Astrocyte (in vitro differentiated cells and primary cell): ENCODE measurements at regions not wholly inside any gene's neighbourhood (a gene's known extent, or its start where the extent isn't known, plus 50 kb on each side); places are given as distances from the start of the nearest gene placed in this dataset.

Experiments used
- DNase-seq: peaks from one replicate; pipeline ENCODE4 v3.0.0-alpha.2; 2010; ENCODE audit warnings: low read depth
- FAIRE-seq: peaks from 2 replicates; lab custom pipeline; 2011; peaks lifted over from hg19 to GRCh38; lab: Jason Lieb, UNC
- H2AFZ ChIP-seq: 2 replicates; pipeline ENCODE4 v1.6.0; 2012; ENCODE audit warnings: low read depth, low read length, inconsistent platforms
- H3K27ac ChIP-seq: 2 replicates; pipeline ENCODE4 v1.5.1; 2011; ENCODE audit warnings: low read depth, low read length, inconsistent platforms
- H3K27me3 ChIP-seq: 2 replicates; pipeline ENCODE4 v1.6.0; 2011; ENCODE audit warnings: low read length, inconsistent platforms; ENCODE audit not compliant: insufficient read depth
- H3K36me3 ChIP-seq: 2 replicates; pipeline ENCODE4 v1.5.1; 2011; ENCODE audit warnings: low read length, inconsistent platforms; ENCODE audit not compliant: insufficient read depth
- H3K4me1 ChIP-seq: 2 replicates; pipeline ENCODE4 v1.5.1; 2011; ENCODE audit warnings: low read length, inconsistent platforms; ENCODE audit not compliant: insufficient read depth
- H3K4me2 ChIP-seq: 2 replicates; pipeline ENCODE4 v1.6.0; 2012; ENCODE audit warnings: low read length, inconsistent platforms
- H3K4me3 ChIP-seq: 2 replicates; pipeline ENCODE4 v1.5.1; 2011; ENCODE audit warnings: low read depth, mild to moderate bottlenecking, low read length, inconsistent platforms; ENCODE audit not compliant: insufficient read depth
- H3K79me2 ChIP-seq: 2 replicates; pipeline ENCODE4 v1.6.0; 2012; ENCODE audit warnings: mild to moderate bottlenecking, low read length, inconsistent platforms; ENCODE audit not compliant: insufficient read depth
- H3K9ac ChIP-seq: 2 replicates; pipeline ENCODE4 v1.6.0; 2012; ENCODE audit warnings: mild to moderate bottlenecking, low read length, inconsistent platforms
- H3K9me3 ChIP-seq: 2 replicates; pipeline ENCODE4 v1.5.1; 2012; ENCODE audit warnings: low read depth, mild to moderate bottlenecking, low read length, inconsistent platforms; ENCODE audit not compliant: insufficient read depth
- H4K20me1 ChIP-seq: 2 replicates; pipeline ENCODE4 v1.6.0; 2012; ENCODE audit warnings: low read length, inconsistent platforms; ENCODE audit not compliant: insufficient read depth
- H3K27ac Mint-ChIP-seq: one replicate; pipeline ENCODE4 v1.8.0; 2021; ENCODE audit warnings: mild to moderate bottlenecking, mixed read lengths; ENCODE audit not compliant: unreplicated experiment
- H3K27me3 Mint-ChIP-seq: one replicate; pipeline ENCODE4 v1.8.0; 2021; ENCODE audit warnings: low read depth, mixed read lengths; ENCODE audit not compliant: unreplicated experiment
- H3K36me3 Mint-ChIP-seq: one replicate; pipeline ENCODE4 v1.8.0; 2021; ENCODE audit warnings: low read depth, mixed read lengths; ENCODE audit not compliant: unreplicated experiment
- H3K4me1 Mint-ChIP-seq: one replicate; pipeline ENCODE4 v1.8.0; 2021; ENCODE audit warnings: low read depth, mixed read lengths; ENCODE audit not compliant: unreplicated experiment
- H3K4me3 Mint-ChIP-seq: one replicate; pipeline ENCODE4 v1.8.0; 2021; ENCODE audit warnings: mild to moderate bottlenecking, moderate library complexity, mixed read lengths; ENCODE audit not compliant: unreplicated experiment
- H3K9me3 Mint-ChIP-seq: one replicate; pipeline ENCODE4 v1.8.0; 2021; ENCODE audit warnings: mild to moderate bottlenecking, mixed read lengths; ENCODE audit not compliant: unreplicated experiment
- CTCF ChIP-seq: IDR thresholded peaks from 2 replicates; pipeline ENCODE4 v1.5.1; 2011; ENCODE audit warnings: low read depth, mild to moderate bottlenecking, inconsistent platforms, low read length, moderate library complexity; ENCODE audit not compliant: insufficient read depth
- EZH2 ChIP-seq: IDR thresholded peaks from 2 replicates; pipeline ENCODE4 v1.6.1; 2012; ENCODE audit warnings: mild to moderate bottlenecking, low read length, inconsistent platforms; ENCODE audit not compliant: insufficient read depth

- Histone ChIP-seq H3K9ac (no peak overlapping the region), H3K36me3 (no peaks in the 10 kb centered on the region), H3K79me2 (no peaks in the 10 kb centered on the region), H3K27ac (no peak overlapping the region), H2AFZ (no peak overlapping the region), H4K20me1 (no peaks in the 10 kb centered on the region), H3K4me1 (peaks cover 31% of the 10 kb centered on the region), H3K27me3 (no peaks in the 10 kb centered on the region), H3K4me3 (no peak overlapping the region), H3K9me3 (no peaks in the 10 kb centered on the region), H3K4me2 (no peak overlapping the region)
- DNase-seq (peak; percentile 36), FAIRE-seq (peak; percentile 23)
- TF ChIP-seq EZH2 (no peak), CTCF (no peak)
- H3K27me3 Mint-ChIP-seq = peaks cover 8% of the 10 kb centered on the region
- peaks cover 20% of the 10 kb centered on the region for H3K4me1 Mint-ChIP-seq
- H3K4me3 Mint-ChIP-seq = no peak overlapping the region
- H3K27ac Mint-ChIP-seq = no peak overlapping the region
- H3K9me3 Mint-ChIP-seq = peaks cover 2% of the 10 kb centered on the region
- H3K36me3 Mint-ChIP-seq = no peaks in the 10 kb centered on the region
These were observed 116.3 kb upstream of the MEF2A start for GRCh38 chr15:99449514-99449913.

GRCh38 chr15:99450896-99451358 lies 114.9 kb upstream of the MEF2A start:
- TF ChIP-seq EZH2 (no peak), CTCF (no peak)
- Histone ChIP-seq H3K27ac (no peak overlapping the region), H4K20me1 (no peaks in the 10 kb centered on the region), H3K4me2 (peak overlapping the region; percentile 66), H3K27me3 (no peaks in the 10 kb centered on the region), H3K4me3 (no peak overlapping the region), H2AFZ (peak overlapping the region; percentile 43), H3K9ac (no peak overlapping the region), H3K4me1 (peaks cover 45% of the 10 kb centered on the region), H3K36me3 (no peaks in the 10 kb centered on the region), H3K9me3 (no peaks in the 10 kb centered on the region), H3K79me2 (no peaks in the 10 kb centered on the region)
- Mint-ChIP-seq H3K27ac (peak overlapping the region; percentile 34), H3K4me3 (no peak overlapping the region), H3K27me3 (peaks cover 6% of the 10 kb centered on the region), H3K4me1 (peaks cover 33% of the 10 kb centered on the region), H3K36me3 (no peaks in the 10 kb centered on the region), H3K9me3 (peaks cover 2% of the 10 kb centered on the region)
- DNase-seq (peak; percentile 78), FAIRE-seq (no peak)

GRCh38 chr15:99451484-99451883 lies 114.3 kb upstream of the MEF2A start:
- no peak for DNase-seq
- Mint-ChIP-seq H3K9me3 (peaks cover 2% of the 10 kb centered on the region), H3K27ac (no peak overlapping the region), H3K27me3 (peaks cover under 1% of the 10 kb centered on the region), H3K4me1 (peaks cover 38% of the 10 kb centered on the region), H3K4me3 (no peak overlapping the region), H3K36me3 (no peaks in the 10 kb centered on the region)
- TF ChIP-seq EZH2 (no peak), CTCF (no peak)
- FAIRE-seq = no peak
- H3K4me1 ChIP-seq = peaks cover 47% of the 10 kb centered on the region
- no peaks in the 10 kb centered on the region for H3K9me3 ChIP-seq
- peak overlapping the region; percentile 66 for H3K4me2 ChIP-seq
- H4K20me1 ChIP-seq = no peaks in the 10 kb centered on the region
- no peak overlapping the region for H3K9ac ChIP-seq
- no peaks in the 10 kb centered on the region for H3K27me3 ChIP-seq
- H3K36me3 ChIP-seq = no peaks in the 10 kb centered on the region
- no peaks in the 10 kb centered on the region for H3K79me2 ChIP-seq
- H3K4me3 ChIP-seq = no peak overlapping the region
- H2AFZ ChIP-seq = no peak overlapping the region
- H3K27ac ChIP-seq = no peak overlapping the region
